Neural cell (in vitro differentiated cells): ENCODE measurements at regions not wholly inside any gene's neighbourhood (a gene's known extent, or its start where the extent isn't known, plus 50 kb on each side); places are given as distances from the start of the nearest gene placed in this dataset.

Source experiments
- H2AFZ ChIP-seq: fragments of 200-600, 300-800 bp; sonication (generic), shearing (Covaris generic); 2 replicates; pipeline ENCODE4 v1.6.0; 2014; ENCODE audit warnings: low read depth, mild to moderate bottlenecking, antibody characterized with exemption, low read length, moderate library complexity
- H3F3A ChIP-seq: fragments of 200-600 bp; shearing (Covaris generic); 2 replicates; pipeline ENCODE4 v1.6.1; 2016; ENCODE audit warnings: mild to moderate bottlenecking, moderate library complexity, mixed read lengths, antibody characterized with exemption, low read length; ENCODE audit not compliant: insufficient read depth, poor library complexity, severe bottlenecking
- H3K27ac ChIP-seq: fragments of 200-600, 300-800 bp; sonication (generic), shearing (Covaris generic); 2 replicates; pipeline ENCODE4 v1.5.1; 2014; ENCODE audit warnings: mild to moderate bottlenecking, low read length, moderate library complexity
- H3K27me3 ChIP-seq: fragments of 300-800, 200-600 bp; sonication (generic), shearing (Covaris generic); 2 replicates; pipeline ENCODE4 v1.6.0; 2014; ENCODE audit warnings: mild to moderate bottlenecking, low read depth, low read length, moderate library complexity; ENCODE audit not compliant: insufficient read depth
- H3K36me3 ChIP-seq: fragments of 300-800, 200-600 bp; sonication (generic), shearing (Covaris generic); 2 replicates; pipeline ENCODE4 v1.5.1; 2014; ENCODE audit warnings: mild to moderate bottlenecking, antibody characterized with exemption, low read length, moderate library complexity; ENCODE audit not compliant: insufficient read depth
- H3K4me2 ChIP-seq: fragments of 300-800, 200-600 bp; sonication (generic), shearing (Covaris generic); 2 replicates; pipeline ENCODE4 v1.6.0; 2014; ENCODE audit warnings: mild to moderate bottlenecking, low read length
- H3K4me3 ChIP-seq: fragments of 300-800, 200-600 bp; sonication (generic), shearing (Covaris generic); 2 replicates; pipeline ENCODE4 v1.5.1; 2014; ENCODE audit warnings: mild to moderate bottlenecking, low read length, moderate library complexity
- H3K79me2 ChIP-seq: fragments of 200-600 bp; shearing (Covaris generic); replicated peaks from 2 replicates; pipeline ENCODE4 v1.6.0; 2014; ENCODE audit warnings: mild to moderate bottlenecking, low read length, moderate library complexity; ENCODE audit not compliant: insufficient read depth
- H3K9ac ChIP-seq: fragments of 300-800, 200-600 bp; sonication (generic), shearing (Covaris generic); 2 replicates; pipeline ENCODE4 v1.6.1; 2016; ENCODE audit warnings: mild to moderate bottlenecking, low read length, mixed read lengths
- H3K9me2 ChIP-seq: fragments of 200-600 bp; shearing (Covaris generic); 2 replicates; pipeline ENCODE4 v1.6.1; 2016; ENCODE audit warnings: mild to moderate bottlenecking, low read length, mixed read lengths; ENCODE audit not compliant: insufficient read depth
- H3K9me3 ChIP-seq: fragments of 200-600, 300-800 bp; sonication (generic), shearing (Covaris generic); 2 replicates; pipeline ENCODE4 v1.6.1; 2016; ENCODE audit warnings: mild to moderate bottlenecking, mixed run types, low read length, moderate library complexity, mixed read lengths
- H4K20me1 ChIP-seq: fragments of 200-600 bp; shearing (Covaris generic); 2 replicates; pipeline ENCODE4 v1.6.1; 2016; ENCODE audit warnings: mild to moderate bottlenecking, mixed run types; ENCODE audit not compliant: insufficient read depth
- CTCF ChIP-seq: fragments of 450-650 bp; IDR thresholded peaks from 2 replicates; pipeline ENCODE4 v1.5.1; 2014; ENCODE audit warnings: antibody characterized with exemption, mild to moderate bottlenecking, moderate library complexity; ENCODE audit not compliant: poor library complexity, severe bottlenecking
- EP300 ChIP-seq: fragments of 450-650 bp; conservative IDR thresholded peaks from 2 replicates; pipeline ENCODE4 v1.6.1; 2014; ENCODE audit warnings: antibody characterized with exemption, mild to moderate bottlenecking, moderate library complexity; ENCODE audit not compliant: poor library complexity, severe bottlenecking
- EZH2 ChIP-seq: fragments of 200-600, 300-800 bp; shearing (Covaris generic), sonication (generic); IDR thresholded peaks from 2 replicates; pipeline ENCODE4 v1.6.1; 2014; ENCODE audit warnings: antibody characterized with exemption, low read length, borderline replicate concordance, mild to moderate bottlenecking; ENCODE audit not compliant: insufficient read depth, poor library complexity, severe bottlenecking
- MXI1 ChIP-seq: fragments of 450-650 bp; conservative IDR thresholded peaks from 2 replicates; pipeline ENCODE4 v1.6.1; 2014; ENCODE audit warnings: antibody characterized with exemption, mild to moderate bottlenecking; ENCODE audit not compliant: poor library complexity, severe bottlenecking
- POLR2AphosphoS5 ChIP-seq: IDR thresholded peaks from 2 replicates; pipeline ENCODE4 v1.6.1; 2012
- RAD21 ChIP-seq: fragments of 450-650 bp; conservative IDR thresholded peaks from 2 replicates; pipeline ENCODE4 v1.6.1; 2014; ENCODE audit warnings: antibody characterized with exemption, mild to moderate bottlenecking, moderate library complexity
- REST ChIP-seq: IDR thresholded peaks from 2 replicates; pipeline ENCODE4 v1.6.1; 2012; ENCODE audit warnings: borderline replicate concordance
- SMC3 ChIP-seq: fragments of 450-650 bp; conservative IDR thresholded peaks from 2 replicates; pipeline ENCODE4 v1.6.1; 2014; ENCODE audit warnings: antibody characterized with exemption, mild to moderate bottlenecking, moderate library complexity; ENCODE audit not compliant: poor library complexity
- TAF1 ChIP-seq: IDR thresholded peaks from 2 replicates; pipeline ENCODE4 v1.6.1; 2012; ENCODE audit warnings: low read depth

- no peak overlapping the region for H3K27ac ChIP-seq
- no peaks in the 10 kb centered on the region for H3K79me2 ChIP-seq
- H3K9ac ChIP-seq = no peak overlapping the region
- no peak overlapping the region for H3K4me3 ChIP-seq
- no peaks in the 10 kb centered on the region for H3F3A ChIP-seq
- no peaks in the 10 kb centered on the region for H3K36me3 ChIP-seq
- H4K20me1 ChIP-seq = no peaks in the 10 kb centered on the region
- H3K9me2 ChIP-seq = no peaks in the 10 kb centered on the region
- H3K4me2 ChIP-seq = no peak overlapping the region
- no peaks in the 10 kb centered on the region for H3K9me3 ChIP-seq
- H2AFZ ChIP-seq = no peak overlapping the region
- H3K27me3 ChIP-seq = no peaks in the 10 kb centered on the region
- TF ChIP-seq EZH2 (no peak), POLR2AphosphoS5 (no peak), MXI1 (no peak), RAD21 (no peak), SMC3 (no peak), EP300 (no peak), CTCF (no peak), REST (no peak), TAF1 (no peak)
Observed at GRCh38 chr6:22001396-22002027, 295.3 kb downstream of the PRL start.

GRCh38 chr6:22003287-22003686 is 293.5 kb downstream of the PRL start:
- no peak overlapping the region for H3K9ac ChIP-seq
- H3K79me2 ChIP-seq = no peaks in the 10 kb centered on the region
- H3K36me3 ChIP-seq = no peaks in the 10 kb centered on the region
- no peak overlapping the region for H2AFZ ChIP-seq
- H3K4me2 ChIP-seq = no peak overlapping the region
- TF ChIP-seq POLR2AphosphoS5 (no peak), EP300 (no peak), EZH2 (no peak), SMC3 (no peak), TAF1 (no peak), RAD21 (no peak), REST (no peak), CTCF (no peak), MXI1 (no peak)
- H4K20me1 ChIP-seq = no peaks in the 10 kb centered on the region
- no peak overlapping the region for H3K4me3 ChIP-seq
- no peaks in the 10 kb centered on the region for H3K9me3 ChIP-seq
- no peaks in the 10 kb centered on the region for H3K9me2 ChIP-seq
- H3K27ac ChIP-seq = no peak overlapping the region
- no peaks in the 10 kb centered on the region for H3F3A ChIP-seq
- H3K27me3 ChIP-seq = no peaks in the 10 kb centered on the region
